ENCODE measurements at regions not wholly inside any gene's neighbourhood (a gene's known extent, or its start where the extent isn't known, plus 50 kb on each side); places are given as distances from the start of the nearest gene placed in this dataset.

DNA sequence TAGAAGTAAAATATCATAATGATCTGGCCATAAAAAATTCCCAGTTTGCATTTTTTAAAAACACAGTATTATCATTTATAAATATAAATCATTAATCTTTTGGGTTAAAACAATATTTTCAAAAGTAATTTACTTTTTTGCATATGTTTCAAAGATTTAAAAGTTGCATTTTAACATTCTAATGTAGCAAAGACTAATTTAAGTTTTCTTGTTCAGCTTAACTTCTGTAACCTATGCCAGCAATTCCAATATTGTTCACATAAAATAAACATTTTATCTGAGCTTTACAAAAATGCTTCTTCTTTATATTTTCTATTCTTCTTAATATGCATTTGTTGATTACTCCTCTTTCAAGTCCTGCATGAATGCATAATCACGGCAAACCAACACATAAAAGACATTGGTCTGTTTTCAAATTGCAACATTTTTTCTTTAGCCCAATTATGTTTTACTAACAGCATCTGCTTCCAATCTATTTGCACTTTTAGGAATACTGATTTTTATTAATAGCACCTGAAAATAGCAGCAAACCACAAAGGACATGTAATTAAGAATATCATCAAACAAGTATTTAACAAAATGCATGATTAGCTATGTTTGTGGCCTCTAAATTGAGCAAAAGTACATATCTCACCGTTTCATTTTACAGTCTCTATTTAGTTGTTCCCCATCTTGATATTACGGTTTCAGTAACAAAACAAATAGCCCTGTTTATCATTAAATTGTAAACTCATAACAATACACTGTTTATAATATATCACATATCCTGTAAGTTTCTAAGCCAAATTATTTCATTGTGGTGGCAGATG, 286.9 kb upstream of the NFE2L3 start:
- DNase-seq, result no peak

- no peak for DNase-seq
Measured at GRCh38 chr7:25868509-25868908, 283.5 kb upstream of the NFE2L3 start.

GRCh38 chr7:25870574-25870973, 281.4 kb upstream of the NFE2L3 start:
- no peak for DNase-seq

DNA sequence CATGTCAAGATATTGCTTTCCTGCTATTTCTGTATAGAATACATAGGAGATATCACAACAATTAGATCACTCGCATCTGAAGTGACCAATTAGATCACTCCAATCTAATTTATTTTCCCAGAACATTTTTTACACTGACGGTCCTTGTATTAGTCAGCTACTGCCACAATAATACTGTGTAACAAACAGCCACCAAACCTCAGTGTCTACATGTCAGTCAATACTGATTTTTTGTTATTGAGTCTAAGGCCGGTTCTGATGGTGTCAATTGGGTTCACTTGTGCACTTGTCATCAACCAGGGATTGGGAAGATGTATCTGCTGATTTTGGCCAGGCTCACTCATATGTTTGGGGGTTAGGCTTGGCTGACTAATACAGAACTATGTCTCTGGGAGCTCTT, 275.9 kb upstream of the NFE2L3 start:
- no peak for DNase-seq

GRCh38 chr7:25877802-25878789, 273.9 kb upstream of the NFE2L3 start:
- no peak for DNase-seq

GRCh38 chr7:25879799-25880198, 272.2 kb upstream of the NFE2L3 start:
- no peak for DNase-seq

GRCh38 chr7:25881317-25882037, 270.5 kb upstream of the NFE2L3 start:
- no peak for DNase-seq

DNA sequence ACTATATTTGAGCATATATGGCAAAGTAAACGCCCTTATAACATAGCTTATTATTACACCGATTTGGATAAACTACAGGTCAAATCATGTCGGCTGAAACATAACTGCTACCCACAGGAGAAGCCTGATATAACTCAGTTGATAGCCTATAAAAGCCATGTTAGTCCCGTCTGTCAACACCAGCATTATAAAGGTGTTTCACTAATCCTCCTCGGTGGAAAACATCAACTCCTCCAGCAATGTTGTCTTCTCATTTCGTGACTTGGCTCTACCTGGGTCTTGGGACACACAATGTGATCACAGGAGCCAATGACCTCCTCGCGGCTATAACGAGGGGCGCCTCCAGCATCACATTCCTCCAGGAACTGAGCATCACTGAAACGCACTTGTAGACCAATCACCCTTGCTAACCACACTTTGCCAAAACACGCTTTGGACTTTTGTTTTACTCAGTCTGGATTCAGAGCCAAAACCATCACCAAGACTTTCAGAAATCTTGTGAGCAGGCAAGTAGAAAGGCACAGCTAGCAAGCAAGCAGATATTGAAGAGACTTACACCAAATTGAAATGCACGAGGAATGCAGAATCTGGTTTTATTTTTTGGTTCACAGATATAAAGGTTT, 269.7 kb upstream of the NFE2L3 start:
- DNase-seq, result no peak

- DNase-seq, result no peak
Measured at GRCh38 chr7:25884265-25884828, 267.7 kb upstream of the NFE2L3 start.

GRCh38 chr7:25885057-25885576, 266.9 kb upstream of the NFE2L3 start:
- DNase-seq, result no peak

GRCh38 chr7:25886387-25887240, 265.4 kb upstream of the NFE2L3 start:
- DNase-seq, result no peak

DNA sequence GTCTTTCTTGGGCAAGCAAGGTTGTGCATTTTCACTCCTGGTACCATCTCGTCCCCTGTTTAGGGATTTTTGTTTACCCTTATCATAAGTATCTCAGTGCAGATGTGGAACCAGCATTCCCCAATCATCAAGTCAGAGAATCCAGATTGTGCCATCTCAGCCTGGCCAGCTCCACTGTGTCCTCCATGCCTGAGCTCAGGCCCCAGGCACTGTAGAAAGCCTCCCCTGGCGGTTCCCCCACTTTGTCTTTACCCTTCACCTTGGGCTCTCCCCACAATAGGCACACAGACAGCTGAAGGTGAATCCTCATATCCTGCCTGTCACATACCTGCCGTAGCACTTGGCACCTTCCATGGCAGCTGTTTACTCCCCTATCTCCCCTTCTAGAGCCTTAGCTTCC, 264.7 kb upstream of the NFE2L3 start:
- DNase-seq, result no peak

GRCh38 chr7:25887795-25888559, 264.0 kb upstream of the NFE2L3 start:
- no peak for DNase-seq

DNA sequence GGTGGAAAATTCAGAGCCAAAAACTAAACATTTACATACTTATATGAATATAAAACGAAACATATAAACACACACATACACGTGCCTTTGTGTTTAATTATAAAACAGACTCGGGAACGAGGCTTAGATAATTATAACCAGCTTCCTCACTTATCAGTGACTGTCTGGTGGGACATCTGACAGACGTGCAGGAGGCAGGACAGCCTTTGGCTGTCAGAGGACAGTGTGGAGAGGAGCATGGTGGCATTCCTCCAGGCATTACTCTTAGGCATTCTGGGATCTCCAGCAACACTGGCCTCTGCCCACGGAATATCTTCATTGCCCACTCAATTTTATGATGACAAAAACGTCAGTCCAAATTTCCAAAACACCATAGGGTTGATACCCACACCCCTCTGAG, 262.2 kb upstream of the NFE2L3 start:
- DNase-seq, result no peak

GRCh38 chr7:25891591-25891990, 260.4 kb upstream of the NFE2L3 start:
- DNase-seq, result no peak

DNA sequence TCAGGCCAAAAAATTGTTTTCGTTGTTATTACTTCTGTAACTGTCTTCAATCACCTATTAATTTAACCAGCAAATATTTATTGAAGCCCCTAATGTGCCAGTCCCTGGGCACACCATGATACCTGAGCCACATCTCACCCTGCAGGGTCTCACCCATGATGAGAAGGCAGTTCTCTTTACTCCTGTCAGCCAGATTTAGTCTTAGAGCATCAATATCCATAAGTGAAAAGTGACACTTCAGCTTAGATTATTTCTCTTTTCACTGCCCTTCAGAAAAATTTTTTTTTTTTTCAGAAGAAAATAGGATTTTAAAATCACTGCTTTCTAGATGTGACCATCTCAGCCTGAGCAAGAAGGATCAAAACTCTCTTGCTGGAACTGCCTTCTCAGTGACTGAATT, 258.6 kb upstream of the NFE2L3 start:
- no peak for DNase-seq

DNA sequence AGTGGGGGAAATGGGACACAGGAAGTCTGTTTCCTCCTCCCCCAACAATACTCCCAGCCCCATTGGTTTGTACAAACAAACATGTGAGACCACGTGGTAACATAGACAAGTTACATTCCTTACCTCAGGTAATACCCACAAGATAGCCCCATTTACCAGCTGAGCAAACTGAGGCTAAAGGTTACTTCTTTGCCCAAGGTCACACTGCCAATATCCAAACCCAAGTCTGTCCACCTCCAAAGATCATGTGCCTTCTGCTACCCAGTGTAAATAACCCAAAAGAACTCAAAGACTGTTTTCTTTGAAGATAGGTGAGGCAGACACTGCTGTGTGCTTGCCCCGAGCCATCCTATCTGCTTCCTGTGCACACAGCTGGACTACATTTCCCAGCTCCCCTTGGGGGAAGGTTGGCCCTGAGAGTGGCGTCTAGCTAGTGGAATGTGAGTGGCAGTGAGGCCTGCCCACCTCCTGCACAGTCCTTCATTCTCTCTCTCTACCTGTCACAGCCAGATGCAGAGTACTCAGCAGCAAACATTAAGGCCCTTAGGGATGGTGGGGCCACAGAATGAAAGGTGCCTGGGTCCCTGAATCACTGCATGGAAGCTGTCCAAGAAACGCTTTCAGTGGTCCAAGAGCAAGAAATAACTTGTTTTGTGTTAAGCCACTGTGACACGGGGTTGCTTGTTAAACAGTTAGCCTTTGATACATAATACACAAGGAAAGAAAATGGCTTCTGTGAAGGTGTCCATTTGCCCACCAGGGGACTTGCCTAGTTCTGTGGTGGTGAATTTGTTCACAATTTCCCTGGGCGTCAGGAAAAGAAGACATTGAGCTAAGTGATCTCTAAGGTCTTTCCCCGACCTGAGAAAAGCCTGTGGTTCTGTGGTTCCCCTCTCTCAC, 257.7 kb upstream of the NFE2L3 start:
- no peak for DNase-seq

DNA sequence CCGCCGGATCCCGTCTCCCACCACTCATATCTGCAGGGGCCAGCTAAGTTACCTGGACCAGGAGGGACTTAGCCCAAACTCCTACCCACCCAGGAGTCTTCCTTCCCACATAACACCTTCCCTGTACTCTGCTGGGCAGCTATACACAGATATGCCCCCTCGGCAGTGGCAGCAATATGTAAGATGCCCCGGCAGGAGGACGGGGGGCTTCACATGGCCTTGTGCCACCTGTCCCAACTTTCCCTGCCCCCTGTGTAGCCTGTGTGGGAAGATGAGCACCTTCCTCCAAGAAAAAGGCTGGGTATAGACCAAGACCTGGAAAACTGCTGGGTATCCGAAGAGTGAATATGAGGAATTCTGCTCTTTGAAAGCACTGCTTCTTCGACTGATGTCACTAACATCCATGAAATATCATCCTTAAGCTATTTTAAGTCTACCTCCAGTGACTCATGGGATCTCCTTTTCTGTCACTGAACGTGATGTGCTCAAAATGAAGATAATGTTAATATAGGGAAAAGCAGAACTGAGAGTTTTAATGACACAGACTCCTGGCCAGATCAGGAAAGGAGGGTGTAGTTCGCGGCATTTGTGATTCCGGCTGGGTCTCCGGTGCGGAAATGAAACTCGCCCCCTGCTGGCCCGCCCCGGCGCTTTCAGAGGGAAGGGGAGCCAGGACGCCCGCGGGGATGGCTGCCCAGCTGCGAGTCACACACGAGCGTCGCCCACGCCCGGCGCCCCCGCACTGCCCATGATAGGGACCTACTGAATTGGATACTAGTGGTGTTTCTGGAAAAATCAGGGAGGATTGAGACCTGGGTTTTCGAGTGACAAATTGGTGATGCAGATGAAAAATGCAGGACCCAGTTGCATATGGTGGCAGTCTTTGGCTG, 256.9 kb upstream of the NFE2L3 start:
- DNase-seq, result no peak
